SU-DHL-6 (cell line): ENCODE measurements at regions not wholly inside any gene's neighbourhood (a gene's known extent, or its start where the extent isn't known, plus 50 kb on each side); places are given as distances from the start of the nearest gene placed in this dataset.
A peak's percentile ranks its signal among the peaks of the same experiment; 100 is the strongest.

Source experiments
- H2AFZ ChIP-seq: fragments of 200-600 bp; sonication (generic); 2 replicates; pipeline ENCODE4 v1.6.1; 2014; ENCODE audit warnings: low read depth, mild to moderate bottlenecking, moderate library complexity, mixed read lengths, antibody characterized with exemption, low read length; ENCODE audit not compliant: severe bottlenecking
- H3F3A ChIP-seq: fragments of 200-600 bp; shearing (Covaris generic); 2 replicates; pipeline ENCODE4 v1.6.0; 2016; ENCODE audit warnings: antibody characterized with exemption, mild to moderate bottlenecking; ENCODE audit not compliant: insufficient read depth
- H3K27ac ChIP-seq: fragments of 200-600 bp; sonication (generic); 2 replicates; pipeline ENCODE4 v1.5.1; 2016; ENCODE audit warnings: low read depth, mild to moderate bottlenecking, low read length, moderate library complexity, mixed read lengths
- H3K27me3 ChIP-seq: fragments of 200-600 bp; sonication (generic), shearing (Covaris generic); 2 replicates; pipeline ENCODE4 v1.6.0; 2014; ENCODE audit warnings: mild to moderate bottlenecking, low read length
- H3K36me3 ChIP-seq: fragments of 200-600 bp; sonication (generic); 2 replicates; pipeline ENCODE4 v1.6.1; 2014; ENCODE audit warnings: mild to moderate bottlenecking, low read length, mixed read lengths
- H3K4me2 ChIP-seq: fragments of 300-600, 200-600 bp; shearing (Covaris generic), sonication (generic); 2 replicates; pipeline ENCODE4 v1.6.0; 2014; ENCODE audit warnings: low read length, low read depth, mild to moderate bottlenecking; ENCODE audit not compliant: poor library complexity, severe bottlenecking
- H3K4me3 ChIP-seq: fragments of 200-600 bp; sonication (generic); 2 replicates; pipeline ENCODE4 v1.5.1; 2014; ENCODE audit warnings: antibody characterized with exemption, low read length, mild to moderate bottlenecking, mixed read lengths; ENCODE audit not compliant: insufficient read depth, poor library complexity, severe bottlenecking
- H3K79me2 ChIP-seq: fragments of 200-600 bp; sonication (generic); 2 replicates; pipeline ENCODE4 v1.6.1; 2014; ENCODE audit warnings: mild to moderate bottlenecking, low read length, moderate library complexity; ENCODE audit not compliant: insufficient read depth
- H3K9ac ChIP-seq: fragments of 200-600 bp; sonication (generic); 2 replicates; pipeline ENCODE4 v1.7.0; 2014; ENCODE audit warnings: mild to moderate bottlenecking, low read length
- H3K9me2 ChIP-seq: fragments of 200-600 bp; sonication (generic); replicated peaks from 2 replicates; pipeline ENCODE4 v1.6.1; 2014; ENCODE audit warnings: low read length; ENCODE audit not compliant: insufficient read depth
- H3K9me3 ChIP-seq: fragments of 200-600 bp; sonication (generic); 2 replicates; pipeline ENCODE4 v1.6.1; 2014; ENCODE audit warnings: low read length, mixed read lengths; ENCODE audit not compliant: insufficient read depth
- H4K20me1 ChIP-seq: fragments of 200-600 bp; sonication (generic); 2 replicates; pipeline ENCODE4 v1.6.1; 2014; ENCODE audit warnings: low read depth, mild to moderate bottlenecking, antibody characterized with exemption, low read length, moderate library complexity, mixed read lengths
- CTCF ChIP-seq: fragments of 200-600 bp; sonication (generic); IDR thresholded peaks from one replicate; pipeline ENCODE4 v1.5.1; 2017; ENCODE audit warnings: antibody characterized with exemption, mild to moderate bottlenecking, low read length, moderate library complexity; ENCODE audit not compliant: insufficient read depth, poor library complexity, severe bottlenecking
- EZH2phosphoT487 ChIP-seq: fragments of 200-600 bp; sonication (generic), shearing (Covaris generic); conservative IDR thresholded peaks from 2 replicates; pipeline ENCODE4 v1.6.1; 2018; ENCODE audit warnings: mild to moderate bottlenecking, antibody characterized with exemption, low read length, moderate library complexity, mixed read lengths

GRCh38 chr4:63644396-63644795 is 764.9 kb downstream of the TECRL start:
- no peak overlapping the region for H2AFZ ChIP-seq
- no peaks in the 10 kb centered on the region for H3K79me2 ChIP-seq
- H3K9ac ChIP-seq, result no peak overlapping the region
- H3K9me2 ChIP-seq, result no peaks in the 10 kb centered on the region
- no peak overlapping the region for H3K4me2 ChIP-seq
- H3F3A ChIP-seq, result no peaks in the 10 kb centered on the region
- no peaks in the 10 kb centered on the region for H4K20me1 ChIP-seq
- TF ChIP-seq EZH2phosphoT487 (no peak), CTCF (no peak)
- no peaks in the 10 kb centered on the region for H3K36me3 ChIP-seq
- no peak overlapping the region for H3K4me3 ChIP-seq
- H3K27ac ChIP-seq, result no peak overlapping the region
- no peaks in the 10 kb centered on the region for H3K9me3 ChIP-seq
- H3K27me3 ChIP-seq, result no peaks in the 10 kb centered on the region

- H3K9ac ChIP-seq, result no peak overlapping the region
- H3K9me2 ChIP-seq, result no peaks in the 10 kb centered on the region
- H2AFZ ChIP-seq, result no peak overlapping the region
- no peaks in the 10 kb centered on the region for H3F3A ChIP-seq
- no peaks in the 10 kb centered on the region for H3K27me3 ChIP-seq
- no peaks in the 10 kb centered on the region for H3K36me3 ChIP-seq
- H4K20me1 ChIP-seq, result no peaks in the 10 kb centered on the region
- H3K4me2 ChIP-seq, result no peak overlapping the region
- TF ChIP-seq CTCF (no peak), EZH2phosphoT487 (no peak)
- no peaks in the 10 kb centered on the region for H3K9me3 ChIP-seq
- no peaks in the 10 kb centered on the region for H3K79me2 ChIP-seq
- no peak overlapping the region for H3K4me3 ChIP-seq
- H3K27ac ChIP-seq, result no peak overlapping the region
Observed at GRCh38 chr4:63637270-63637669, 772.0 kb downstream of the TECRL start.

- Histone ChIP-seq H3K4me3 (no peak overlapping the region), H3K9me2 (no peaks in the 10 kb centered on the region), H3F3A (no peaks in the 10 kb centered on the region), H3K9me3 (no peaks in the 10 kb centered on the region), H3K4me2 (no peak overlapping the region), H3K79me2 (no peaks in the 10 kb centered on the region), H3K27me3 (no peaks in the 10 kb centered on the region), H3K9ac (no peak overlapping the region), H4K20me1 (no peaks in the 10 kb centered on the region), H3K36me3 (no peaks in the 10 kb centered on the region), H3K27ac (no peak overlapping the region), H2AFZ (no peak overlapping the region)
- TF ChIP-seq CTCF (no peak), EZH2phosphoT487 (no peak)
Observed at GRCh38 chr4:63632858-63633257, 776.4 kb downstream of the TECRL start.

GRCh38 chr4:63620271-63620670 is 789.0 kb downstream of the TECRL start:
- no peaks in the 10 kb centered on the region for H3F3A ChIP-seq
- H2AFZ ChIP-seq, result peak overlapping the region; percentile 64
- H3K36me3 ChIP-seq, result no peaks in the 10 kb centered on the region
- H3K27ac ChIP-seq, result no peak overlapping the region
- H3K9me2 ChIP-seq, result no peaks in the 10 kb centered on the region
- no peaks in the 10 kb centered on the region for H3K27me3 ChIP-seq
- H3K9me3 ChIP-seq, result no peaks in the 10 kb centered on the region
- no peak overlapping the region for H3K9ac ChIP-seq
- TF ChIP-seq EZH2phosphoT487, result no peak
- TF ChIP-seq CTCF, result no peak
- H3K79me2 ChIP-seq, result no peaks in the 10 kb centered on the region
- no peak overlapping the region for H3K4me3 ChIP-seq
- H3K4me2 ChIP-seq, result no peak overlapping the region
- no peaks in the 10 kb centered on the region for H4K20me1 ChIP-seq
